IMR-90 (cell line): ENCODE measurements at regions not wholly inside any gene's neighbourhood (a gene's known extent, or its start where the extent isn't known, plus 50 kb on each side); places are given as distances from the start of the nearest gene placed in this dataset.

ENCODE experiments used
- BHLHE40 ChIP-seq: fragments of 150-350 bp; IDR thresholded peaks from 2 replicates; pipeline ENCODE4 v1.6.1; 2016; ENCODE audit warnings: mild to moderate bottlenecking, low read depth, low read length
- CEBPB ChIP-seq: IDR thresholded peaks from 2 replicates; pipeline ENCODE4 v1.6.1; 2012; ENCODE audit warnings: low read depth, low read length, improper control_type of control experiment
- CHD1 ChIP-seq: IDR thresholded peaks from 2 replicates; pipeline ENCODE4 v1.6.1; 2012; ENCODE audit warnings: low read depth, low read length, improper control_type of control experiment
- MAFK ChIP-seq: IDR thresholded peaks from 2 replicates; pipeline ENCODE4 v1.6.1; 2012; ENCODE audit warnings: low read depth, low read length, improper control_type of control experiment
- MXI1 ChIP-seq: IDR thresholded peaks from 2 replicates; pipeline ENCODE4 v1.6.1; 2012; ENCODE audit warnings: low read depth, mild to moderate bottlenecking, low read length, moderate library complexity, borderline replicate concordance
- NFE2L2 ChIP-seq: fragments of 150-350 bp; IDR thresholded peaks from 2 replicates; pipeline ENCODE4 v1.6.1; 2016; ENCODE audit warnings: low read depth, mild to moderate bottlenecking, low read length
- POLR2A ChIP-seq: IDR thresholded peaks from 2 replicates; pipeline ENCODE4 v1.6.1; 2012; ENCODE audit warnings: mild to moderate bottlenecking, low read depth, low read length
- RAD21 ChIP-seq: IDR thresholded peaks from 2 replicates; pipeline ENCODE4 v1.6.1; 2012; ENCODE audit warnings: low read length, improper control_type of control experiment
- RCOR1 ChIP-seq: IDR thresholded peaks from 2 replicates; pipeline ENCODE4 v1.6.1; 2012; ENCODE audit warnings: mild to moderate bottlenecking, low read length, improper control_type of control experiment; ENCODE audit not compliant: insufficient replicate concordance
- RFX5 ChIP-seq: IDR thresholded peaks from 2 replicates; pipeline ENCODE4 v1.8.0; 2012; ENCODE audit warnings: low read depth, mild to moderate bottlenecking, low read length, moderate library complexity
- SMC3 ChIP-seq: fragments of 150-350 bp; IDR thresholded peaks from 2 replicates; pipeline ENCODE4 v1.6.1; 2016; ENCODE audit warnings: low read depth, mild to moderate bottlenecking, antibody characterized with exemption, low read length, moderate library complexity
- TF ChIP-seq, protein P1 (sequence below): conservative IDR thresholded peaks from 2 replicates; pipeline ENCODE4 v1.5.1; 2012; ENCODE audit warnings: mild to moderate bottlenecking, low read depth, low read length, improper control_type of control experiment
- TF ChIP-seq, protein P2 (sequence below): fragments of 150-350 bp; IDR thresholded peaks from 2 replicates; pipeline ENCODE4 v1.6.1; 2017; ENCODE audit warnings: mild to moderate bottlenecking, antibody characterized with exemption, low read length, low read depth

DNA sequence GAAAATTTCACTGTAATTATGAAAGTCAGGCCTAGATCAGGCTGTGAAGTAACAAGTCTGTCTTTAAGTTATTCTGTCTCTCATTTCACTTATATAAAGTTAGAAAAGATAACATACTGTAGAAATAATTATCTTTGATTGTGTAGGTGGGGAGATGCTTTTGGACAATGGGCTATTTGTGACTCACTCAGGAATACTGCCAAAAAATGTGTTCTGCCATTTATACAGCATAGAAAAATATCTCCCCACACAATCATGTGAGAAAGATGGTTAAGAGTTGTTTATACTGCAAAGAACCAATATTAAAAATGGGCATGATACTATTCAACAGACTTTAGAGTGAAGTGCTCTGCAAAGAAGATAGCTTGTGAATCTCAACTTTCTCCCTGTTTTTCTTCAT lies 95.0 kb upstream of the GABRA2 start:
- TF ChIP-seq, protein P1, sequence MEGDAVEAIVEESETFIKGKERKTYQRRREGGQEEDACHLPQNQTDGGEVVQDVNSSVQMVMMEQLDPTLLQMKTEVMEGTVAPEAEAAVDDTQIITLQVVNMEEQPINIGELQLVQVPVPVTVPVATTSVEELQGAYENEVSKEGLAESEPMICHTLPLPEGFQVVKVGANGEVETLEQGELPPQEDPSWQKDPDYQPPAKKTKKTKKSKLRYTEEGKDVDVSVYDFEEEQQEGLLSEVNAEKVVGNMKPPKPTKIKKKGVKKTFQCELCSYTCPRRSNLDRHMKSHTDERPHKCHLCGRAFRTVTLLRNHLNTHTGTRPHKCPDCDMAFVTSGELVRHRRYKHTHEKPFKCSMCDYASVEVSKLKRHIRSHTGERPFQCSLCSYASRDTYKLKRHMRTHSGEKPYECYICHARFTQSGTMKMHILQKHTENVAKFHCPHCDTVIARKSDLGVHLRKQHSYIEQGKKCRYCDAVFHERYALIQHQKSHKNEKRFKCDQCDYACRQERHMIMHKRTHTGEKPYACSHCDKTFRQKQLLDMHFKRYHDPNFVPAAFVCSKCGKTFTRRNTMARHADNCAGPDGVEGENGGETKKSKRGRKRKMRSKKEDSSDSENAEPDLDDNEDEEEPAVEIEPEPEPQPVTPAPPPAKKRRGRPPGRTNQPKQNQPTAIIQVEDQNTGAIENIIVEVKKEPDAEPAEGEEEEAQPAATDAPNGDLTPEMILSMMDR = no peak
- no peak for TF ChIP-seq BHLHE40
- TF ChIP-seq RFX5 = no peak
- TF ChIP-seq, protein P2, sequence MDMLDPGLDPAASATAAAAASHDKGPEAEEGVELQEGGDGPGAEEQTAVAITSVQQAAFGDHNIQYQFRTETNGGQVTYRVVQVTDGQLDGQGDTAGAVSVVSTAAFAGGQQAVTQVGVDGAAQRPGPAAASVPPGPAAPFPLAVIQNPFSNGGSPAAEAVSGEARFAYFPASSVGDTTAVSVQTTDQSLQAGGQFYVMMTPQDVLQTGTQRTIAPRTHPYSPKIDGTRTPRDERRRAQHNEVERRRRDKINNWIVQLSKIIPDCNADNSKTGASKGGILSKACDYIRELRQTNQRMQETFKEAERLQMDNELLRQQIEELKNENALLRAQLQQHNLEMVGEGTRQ = no peak
- no peak for TF ChIP-seq MXI1
- TF ChIP-seq CHD1 = no peak
- no peak for TF ChIP-seq POLR2A
- no peak for TF ChIP-seq RAD21
- TF ChIP-seq RCOR1 = no peak
- TF ChIP-seq NFE2L2 = no peak
- no peak for TF ChIP-seq CEBPB
- no peak for TF ChIP-seq SMC3
- no peak for TF ChIP-seq MAFK
